CD4-positive, alpha-beta T cell (primary cell): ENCODE measurements at regions not wholly inside any gene's neighbourhood (a gene's known extent, or its start where the extent isn't known, plus 50 kb on each side); places are given as distances from the start of the nearest gene placed in this dataset.

Experiments used
- ATAC-seq: fragments of 200-7000 bp; cut with Tn5 transposase; one replicate; pipeline ENCODE4 v1.10.0; 2022; ENCODE audit warnings: mild to moderate bottlenecking; ENCODE audit not compliant: poor library complexity
- CTCF ChIA-PET: fragments of 350-600 bp; sonication (Branson Sonifier 250); formaldehyde crosslinking; loops from one replicate; lab custom pipeline; 2021; ENCODE audit warnings: antibody characterized with exemption, inconsistent platforms; lab: Charles Lee
- POLR2A ChIA-PET: fragments of 350-600 bp; sonication (Branson Sonifier 250); formaldehyde crosslinking; loops from one replicate; lab custom pipeline; 2021; ENCODE audit warnings: antibody characterized with exemption, inconsistent platforms; lab: Charles Lee
- DNase-seq, 14 experiments: peaks; one replicate each; pipeline ENCODE4 v3.0.0-alpha.2; 2013 to 2020; ENCODE audit warnings: mixed read lengths in 2 of 14
- H3K27ac ChIP-seq, 2 donors: one replicate each; pipeline versions ENCODE4 v1.5.1 to v1.7.0; 2013; ENCODE audit warnings: low read length in 2 of 2, low read depth in 1 of 2, mild to moderate bottlenecking in 1 of 2
- H3K27me3 ChIP-seq, 2 experiments: 1 replicate in 1 of 2; 2 replicates in 1 of 2; pipeline versions ENCODE4 v1.6.1 to v1.7.0; 2013; ENCODE audit warnings: low read length in 2 of 2, control low read depth in 1 of 2, mild to moderate bottlenecking in 1 of 2, moderate library complexity in 1 of 2; ENCODE audit not compliant: insufficient read depth in 2 of 2, control insufficient read depth in 1 of 2
- H3K36me3 ChIP-seq: one replicate; pipeline ENCODE4 v1.6.1; 2013; ENCODE audit warnings: low read length, control low read depth; ENCODE audit not compliant: insufficient read depth
- H3K4me1 ChIP-seq: one replicate; pipeline ENCODE4 v1.6.1; 2013; ENCODE audit warnings: low read length, control low read depth; ENCODE audit not compliant: insufficient read depth
- H3K4me3 ChIP-seq: one replicate; pipeline ENCODE4 v1.5.1; 2013; ENCODE audit warnings: mild to moderate bottlenecking, low read length, moderate library complexity
- H3K9me3 ChIP-seq, 2 experiments: 1 replicate in 1 of 2; 2 replicates in 1 of 2; pipeline versions ENCODE4 v1.6.1 to v1.7.0; 2013; ENCODE audit warnings: low read length in 2 of 2, mild to moderate bottlenecking in 2 of 2, control low read depth in 1 of 2, moderate library complexity in 1 of 2; ENCODE audit not compliant: control insufficient read depth in 1 of 2, insufficient read depth in 1 of 2
- H3K27ac Mint-ChIP-seq: one replicate; pipeline ENCODE4 v1.8.0; 2020; ENCODE audit warnings: mixed read lengths
- H3K27me3 Mint-ChIP-seq: one replicate; pipeline ENCODE4 v1.8.0; 2021; ENCODE audit warnings: mixed read lengths
- H3K36me3 Mint-ChIP-seq: one replicate; pipeline ENCODE4 v1.8.0; 2021; ENCODE audit warnings: low read depth, mixed read lengths
- H3K4me1 Mint-ChIP-seq: one replicate; pipeline ENCODE4 v1.8.0; 2021; ENCODE audit warnings: low read depth, mixed read lengths
- H3K4me3 Mint-ChIP-seq: one replicate; pipeline ENCODE4 v1.8.0; 2020; ENCODE audit warnings: mild to moderate bottlenecking, mixed read lengths
- H3K9me3 Mint-ChIP-seq: one replicate; pipeline ENCODE4 v1.8.0; 2020; ENCODE audit warnings: mixed read lengths
- CTCF ChIP-seq: fragments of 200-600 bp; IDR thresholded peaks from one replicate; pipeline ENCODE4 v1.8.0; 2022; ENCODE audit warnings: antibody characterized with exemption, mild to moderate bottlenecking
- intact Hi-C, 2 experiments: fragments of 100-400 bp; cut with DNase I in 1 of 2; cut with micrococcal nuclease in 1 of 2; formaldehyde crosslinking; loops; one replicate each; pipeline versions ENCODE4 v1.15.1 to v1.9.0; 2023 to 2025; cut with DNase I, micrococcal nuclease

DNA sequence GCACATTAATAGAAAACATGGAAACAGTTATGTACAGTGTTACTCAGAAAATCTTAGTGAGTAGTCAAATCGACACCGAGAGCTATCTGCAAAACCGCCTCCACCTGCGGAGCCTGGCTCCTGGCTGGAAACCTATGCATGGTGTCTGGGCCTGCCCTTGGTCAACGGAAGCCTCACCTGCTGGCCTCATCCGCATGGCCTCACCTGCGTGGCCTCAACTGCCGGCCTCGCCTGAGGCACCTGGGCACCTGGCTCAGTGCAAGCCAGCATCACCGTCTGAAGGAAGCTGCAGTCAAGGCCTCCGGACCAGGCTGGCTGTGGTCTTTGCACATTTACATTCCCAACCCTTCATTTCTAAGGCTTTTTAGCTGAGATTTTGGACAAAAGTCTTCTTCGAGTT is 352.1 kb downstream of the POM121L12 start:
- DNase-seq = no peak
- peaks cover 0 to 23% of the 10 kb centered on the region in 2 experiments for H3K9me3 ChIP-seq
- H3K27ac ChIP-seq = no peak overlapping the region
- H3K4me1 ChIP-seq = no peaks in the 10 kb centered on the region
- H3K27me3 Mint-ChIP-seq = no peaks in the 10 kb centered on the region
- peaks cover 12% of the 10 kb centered on the region for H3K9me3 Mint-ChIP-seq
- no peak overlapping the region for H3K4me3 ChIP-seq
- H3K36me3 Mint-ChIP-seq = no peaks in the 10 kb centered on the region
- H3K4me3 Mint-ChIP-seq = no peak overlapping the region
- intact Hi-C loops = no loop called here
- CTCF ChIA-PET = no interaction called here
- H3K4me1 Mint-ChIP-seq = no peaks in the 10 kb centered on the region
- TF ChIP-seq CTCF = no peak
- no peaks in the 10 kb centered on the region for H3K27me3 ChIP-seq
- ATAC-seq = no peak
- no peaks in the 10 kb centered on the region for H3K36me3 ChIP-seq
- POLR2A ChIA-PET = no interaction called here
- H3K27ac Mint-ChIP-seq = no peak overlapping the region

GRCh38 chr7:53397911-53398310 is 362.5 kb downstream of the POM121L12 start:
- Histone ChIP-seq H3K27ac (no peak overlapping the region), H3K27me3 (no peaks in the 10 kb centered on the region), H3K36me3 (no peaks in the 10 kb centered on the region), H3K4me1 (no peaks in the 10 kb centered on the region), H3K4me3 (no peak overlapping the region), H3K9me3 (peaks cover 10 to 23% of the 10 kb centered on the region in 2 experiments)
- Mint-ChIP-seq H3K36me3 (no peaks in the 10 kb centered on the region), H3K4me3 (no peak overlapping the region), H3K4me1 (no peaks in the 10 kb centered on the region), H3K27ac (no peak overlapping the region), H3K27me3 (no peaks in the 10 kb centered on the region), H3K9me3 (peaks cover 11% of the 10 kb centered on the region)
- DNase-seq (no peak), ATAC-seq (no peak)
- CTCF ChIA-PET = no interaction called here
- no peak for TF ChIP-seq CTCF
- POLR2A ChIA-PET = no interaction called here
- intact Hi-C loops = no loop called here

DNA sequence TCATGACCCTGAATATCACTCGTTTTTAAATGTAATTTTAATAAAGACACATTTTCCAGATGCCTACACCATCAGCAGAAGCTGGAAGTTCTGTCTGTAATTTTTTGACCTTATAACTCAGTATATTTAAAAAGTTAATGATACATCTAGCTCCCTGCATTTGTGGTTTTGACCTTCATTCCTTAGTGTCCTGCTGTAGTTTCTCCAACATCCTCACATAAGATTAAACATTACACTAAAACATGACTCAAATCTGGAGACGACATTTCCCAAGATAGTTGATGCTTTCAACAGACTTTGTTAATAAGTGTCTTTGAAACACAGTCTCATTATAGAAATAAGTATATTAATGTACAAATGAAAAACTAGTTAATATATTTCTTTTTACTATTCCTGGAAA is 363.1 kb downstream of the POM121L12 start:
- H3K9me3 Mint-ChIP-seq = peaks cover 11% of the 10 kb centered on the region
- H3K9me3 ChIP-seq = peaks cover 10 to 23% of the 10 kb centered on the region in 2 experiments
- no peaks in the 10 kb centered on the region for H3K27me3 Mint-ChIP-seq
- H3K27me3 ChIP-seq = no peaks in the 10 kb centered on the region
- ChIA-PET CTCF (no interaction called here), POLR2A (no interaction called here)
- no peak overlapping the region for H3K4me3 ChIP-seq
- H3K27ac ChIP-seq = no peak overlapping the region
- H3K36me3 ChIP-seq = no peaks in the 10 kb centered on the region
- TF ChIP-seq CTCF = no peak
- no peaks in the 10 kb centered on the region for H3K4me1 ChIP-seq
- H3K4me3 Mint-ChIP-seq = no peak overlapping the region
- intact Hi-C loops = no loop called here
- no peak overlapping the region for H3K27ac Mint-ChIP-seq
- ATAC-seq = no peak
- no peaks in the 10 kb centered on the region for H3K36me3 Mint-ChIP-seq
- no peak for DNase-seq
- no peaks in the 10 kb centered on the region for H3K4me1 Mint-ChIP-seq
